K562 (cell line): ENCODE measurements at regions not wholly inside any gene's neighbourhood (a gene's known extent, or its start where the extent isn't known, plus 50 kb on each side); places are given as distances from the start of the nearest gene placed in this dataset.

ENCODE experiments used
- ETV5 ChIP-seq: sonication (generic); formaldehyde crosslinking; IDR thresholded peaks from 2 replicates; pipeline ENCODE4 v1.4.0; 2020; ENCODE audit warnings: low read depth, mild to moderate bottlenecking, missing genetic modification reagents
- HEY1 ChIP-seq: fragments of 250-450 bp; sonication (Bioruptor Pico); IDR thresholded peaks from 2 replicates; pipeline ENCODE4 v1.5.0; 2020; ENCODE audit warnings: mild to moderate bottlenecking, moderate library complexity, borderline replicate concordance
- HMBOX1 ChIP-seq: sonication (generic); IDR thresholded peaks from 2 replicates; pipeline ENCODE4 v1.6.1; 2016
- RNF219 ChIP-seq: fragments of 250-450 bp; sonication (Bioruptor Pico); IDR thresholded peaks from 2 replicates; pipeline ENCODE4 v1.5.0; 2022; ENCODE audit warnings: mild to moderate bottlenecking
- SMARCB1 ChIP-seq: IDR thresholded peaks from 2 replicates; pipeline ENCODE4 v1.6.1; 2011; ENCODE audit warnings: improper control_type of control experiment, low read depth; ENCODE audit not compliant: insufficient read length
- STAT5B ChIP-seq: fragments of 250-450 bp; sonication (Bioruptor Pico); IDR thresholded peaks from 2 replicates; pipeline ENCODE4 v1.8.0; 2021; ENCODE audit warnings: mild to moderate bottlenecking, inconsistent platforms
- TAF1 ChIP-seq: IDR thresholded peaks from 2 replicates; pipeline ENCODE4 v1.6.1; 2011; ENCODE audit warnings: mild to moderate bottlenecking, low read length, moderate library complexity; ENCODE audit not compliant: insufficient read depth, control insufficient read depth, severe bottlenecking; ENCODE audit errors: extremely low read depth
- ZNF282 ChIP-seq: sonication (generic); formaldehyde crosslinking; IDR thresholded peaks from 2 replicates; pipeline ENCODE4 v1.8.1; 2023; ENCODE audit warnings: missing genetic modification reagents
- ZNF347 ChIP-seq: fragments of 450-650 bp; formaldehyde crosslinking; IDR thresholded peaks from 2 replicates; pipeline ENCODE4 v1.4.0; 2020; ENCODE audit warnings: low read depth, mild to moderate bottlenecking, moderate library complexity

GRCh38 chr7:156549636-156550035 is 90.9 kb upstream of the RNF32 start (continued):
- TF ChIP-seq HMBOX1 (no peak), STAT5B (CRISPR knock-in tag) (no peak), HEY1 (CRISPR knock-in tag) (no peak), RNF219 (CRISPR knock-in tag) (no peak), ETV5 (no peak), ZNF282 (CRISPR knock-in tag) (no peak), ZNF347 (CRISPR knock-in tag) (no peak), SMARCB1 (no peak), TAF1 (no peak)
